Endothelial cell of umbilical vein (primary cell): ENCODE measurements at regions not wholly inside any gene's neighbourhood (a gene's known extent, or its start where the extent isn't known, plus 50 kb on each side); places are given as distances from the start of the nearest gene placed in this dataset.

ENCODE experiments used
- BruUV-seq: library from RNA; stranded (reverse); fragments of 400-500 nt; replicated peaks from 2 replicates; lab custom pipeline; 2021; lab: Mats Ljungman, UMichigan
- CTCF ChIA-PET: fragments of 300-600, 350-600 bp; sonication (Branson Sonifier 250); formaldehyde crosslinking; loops from one replicate; lab custom pipeline; 2021; ENCODE audit warnings: antibody characterized with exemption, inconsistent platforms; lab: Charles Lee
- POLR2A ChIA-PET: fragments of 300-600, 350-600 bp; sonication (Branson Sonifier 250); formaldehyde crosslinking; loops from one replicate; lab custom pipeline; 2021; ENCODE audit warnings: antibody characterized with exemption, inconsistent platforms; lab: Charles Lee
- DNase-seq: peaks from one replicate; pipeline ENCODE4 v3.0.0-alpha.2; 2011; ENCODE audit warnings: low read depth, low spot score
- FAIRE-seq: peaks from 2 replicates; lab custom pipeline; 2011; peaks lifted over from hg19 to GRCh38; lab: Jason Lieb, UNC
- H2AFZ ChIP-seq: 2 replicates; pipeline ENCODE4 v1.6.0; 2012; ENCODE audit warnings: low read depth, low read length, control low read depth, inconsistent platforms
- H3K27ac ChIP-seq: 2 replicates; pipeline ENCODE4 v1.5.1; 2011; ENCODE audit warnings: low read depth, mild to moderate bottlenecking, control low read depth, low read length, moderate library complexity; ENCODE audit not compliant: insufficient read depth
- H3K27me3 ChIP-seq, 2 experiments: 2 replicates each; pipeline versions ENCODE4 v1.6.0 to v1.6.1; 2011; ENCODE audit warnings: low read length in 2 of 2, mixed read lengths in 1 of 2; ENCODE audit not compliant: control insufficient read depth in 2 of 2, insufficient read depth in 2 of 2
- H3K36me3 ChIP-seq, 2 experiments: 2 replicates in 1 of 2; 3 replicates in 1 of 2; pipeline ENCODE4 v1.5.1; 2011; ENCODE audit warnings: low read length in 2 of 2, mild to moderate bottlenecking in 1 of 2, moderate library complexity in 1 of 2; ENCODE audit not compliant: control insufficient read depth in 2 of 2, insufficient read depth in 2 of 2; ENCODE audit errors: extremely low read depth in 1 of 2
- H3K4me1 ChIP-seq: 3 replicates; pipeline ENCODE4 v1.5.1; 2011; ENCODE audit warnings: mild to moderate bottlenecking, low read length; ENCODE audit not compliant: control insufficient read depth, insufficient read depth; ENCODE audit errors: extremely low read depth
- H3K4me2 ChIP-seq: 2 replicates; pipeline ENCODE4 v1.6.1; 2011; ENCODE audit warnings: low read length, control low read depth, mixed read lengths; ENCODE audit not compliant: insufficient read depth
- H3K4me3 ChIP-seq, 3 experiments: fragments of 200-600 bp in 1 of 3; sonication (generic), shearing (Covaris generic) in 1 of 3; replicated peaks in 1 of 3; 2 replicates each; pipeline ENCODE4 v1.5.1; 2011 to 2016; ENCODE audit warnings: control low read depth in 3 of 3, low read length in 3 of 3, mild to moderate bottlenecking in 2 of 3, inconsistent platforms in 1 of 3, low read depth in 1 of 3, moderate library complexity in 1 of 3; ENCODE audit not compliant: insufficient read depth in 1 of 3
- H3K79me2 ChIP-seq: 2 replicates; pipeline ENCODE4 v1.6.0; 2012; ENCODE audit warnings: low read length, inconsistent platforms; ENCODE audit not compliant: control insufficient read depth, insufficient read depth
- H3K9ac ChIP-seq: replicated peaks from 2 replicates; pipeline ENCODE3; 2011; ENCODE audit warnings: low read length, control low read depth; ENCODE audit not compliant: insufficient read depth; ENCODE audit errors: extremely low read depth
- H3K9me1 ChIP-seq: replicated peaks from 3 replicates; pipeline ENCODE4 v1.6.0; 2011; ENCODE audit warnings: mild to moderate bottlenecking, low read length; ENCODE audit not compliant: control insufficient read depth, insufficient read depth; ENCODE audit errors: extremely low read depth
- H3K9me3 ChIP-seq: replicated peaks from 2 replicates; pipeline ENCODE4 v1.5.1; 2012; ENCODE audit warnings: low read length, inconsistent platforms; ENCODE audit not compliant: control insufficient read depth, insufficient read depth
- H4K20me1 ChIP-seq: replicated peaks from 2 replicates; pipeline ENCODE3; 2011; ENCODE audit warnings: mild to moderate bottlenecking, low read length; ENCODE audit not compliant: control insufficient read depth, insufficient read depth; ENCODE audit errors: extremely low read depth
- CTCF ChIP-seq, 2 donors: IDR thresholded peaks; 1 replicate in 1 of 2; 2 replicates in 1 of 2; pipeline ENCODE4 v1.5.1; 2011; ENCODE audit warnings: low read length in 2 of 2, mild to moderate bottlenecking in 2 of 2, moderate library complexity in 2 of 2, control low read depth in 1 of 2, inconsistent platforms in 1 of 2, low read depth in 1 of 2; ENCODE audit not compliant: insufficient read depth in 1 of 2; ENCODE audit errors: extremely low read depth in 1 of 2
- EZH2 ChIP-seq: IDR thresholded peaks from 2 replicates; pipeline ENCODE4 v1.6.1; 2012; ENCODE audit warnings: borderline replicate concordance, low read depth, mild to moderate bottlenecking, moderate library complexity, low read length, inconsistent platforms; ENCODE audit not compliant: severe bottlenecking
- FOS ChIP-seq: IDR thresholded peaks from 2 replicates; pipeline ENCODE4 v1.6.1; 2011; ENCODE audit warnings: mild to moderate bottlenecking, low read length, moderate library complexity, borderline replicate concordance; ENCODE audit not compliant: insufficient read depth
- GATA2 ChIP-seq: IDR thresholded peaks from 2 replicates; pipeline ENCODE4 v1.7.0; 2011; ENCODE audit warnings: low read depth, mild to moderate bottlenecking, moderate library complexity, mixed read lengths, low read length; ENCODE audit not compliant: insufficient read length, insufficient read depth
- JUN ChIP-seq: IDR thresholded peaks from 2 replicates; pipeline ENCODE4 v1.6.1; 2011; ENCODE audit warnings: borderline replicate concordance, low read depth; ENCODE audit not compliant: insufficient read length, insufficient read depth
- MAX ChIP-seq: IDR thresholded peaks from 2 replicates; pipeline ENCODE4 v1.6.1; 2011; ENCODE audit not compliant: insufficient read depth, insufficient read length
- MYC ChIP-seq: IDR thresholded peaks from one replicate; pipeline ENCODE4 v1.6.1; 2011; ENCODE audit warnings: mild to moderate bottlenecking, low read depth, low read length
- POLR2A ChIP-seq: IDR thresholded peaks from 2 replicates; pipeline ENCODE4 v1.6.1; 2012; ENCODE audit warnings: low read depth, mild to moderate bottlenecking, control low read depth, low read length
- POLR2AphosphoS5 ChIP-seq: IDR thresholded peaks from 2 replicates; pipeline ENCODE4 v1.6.1; 2012; ENCODE audit warnings: low read depth, mild to moderate bottlenecking, control low read depth, low read length, moderate library complexity; ENCODE audit not compliant: insufficient read depth
- dilution Hi-C: fragments of 300-500 bp; cut with MboI; formaldehyde crosslinking; loops from one replicate; pipeline ENCODE4 v1.15.0; 2019; ENCODE audit warnings: low sequenced_read_pairs; ENCODE audit not compliant: extremely low pct_ligation_motif_present
- intact Hi-C: fragments of 100-400 bp; cut with micrococcal nuclease; formaldehyde crosslinking; loops from one replicate; pipeline ENCODE4 v1.10.0; 2022

GRCh38 chr6:122130518-122130917 is 268.9 kb upstream of the HSF2 start:
- Histone ChIP-seq H3K9me3 (no peaks in the 10 kb centered on the region), H3K4me1 (no peaks in the 10 kb centered on the region), H3K4me3 (no peak overlapping the region), H3K27ac (no peak overlapping the region), H3K9ac (no peak overlapping the region), H3K27me3 (no peaks in the 10 kb centered on the region), H2AFZ (no peak overlapping the region), H4K20me1 (no peaks in the 10 kb centered on the region), H3K79me2 (no peaks in the 10 kb centered on the region), H3K36me3 (no peaks in the 10 kb centered on the region), H3K4me2 (no peak overlapping the region), H3K9me1 (no peaks in the 10 kb centered on the region)
- POLR2A ChIA-PET = no interaction called here
- intact Hi-C loops = no loop called here
- no peak for DNase-seq
- CTCF ChIA-PET = no interaction called here
- TF ChIP-seq POLR2AphosphoS5 = no peak
- no peak for TF ChIP-seq CTCF (IDR thresholded peaks at IDR 0.05; ENCODE audit: extremely low read depth in 1 of 2, insufficient read depth in 1 of 2, low read depth in 1 of 2, low read length in 2 of 2)
- no peak for TF ChIP-seq GATA2
- no peak for TF ChIP-seq EZH2
- no peak for TF ChIP-seq MAX
- TF ChIP-seq MYC = no peak
- no peak for TF ChIP-seq POLR2A
- TF ChIP-seq FOS = no peak
- TF ChIP-seq JUN = no peak
- dilution Hi-C loops = no loop called here
- no peak for FAIRE-seq
- BruUV-seq = no TSS peak
